NCI-H345 treated with DMSO at 0.1 percent for 48 hours (cell line): ENCODE measurements at regions not wholly inside any gene's neighbourhood (a gene's known extent, or its start where the extent isn't known, plus 50 kb on each side); places are given as distances from the start of the nearest gene placed in this dataset.

Experiments
- DNase-seq: peaks from one replicate; lab custom pipeline; 2025; ENCODE audit not compliant: unreplicated experiment; lab: John Stamatoyannopoulos, UW

DNA sequence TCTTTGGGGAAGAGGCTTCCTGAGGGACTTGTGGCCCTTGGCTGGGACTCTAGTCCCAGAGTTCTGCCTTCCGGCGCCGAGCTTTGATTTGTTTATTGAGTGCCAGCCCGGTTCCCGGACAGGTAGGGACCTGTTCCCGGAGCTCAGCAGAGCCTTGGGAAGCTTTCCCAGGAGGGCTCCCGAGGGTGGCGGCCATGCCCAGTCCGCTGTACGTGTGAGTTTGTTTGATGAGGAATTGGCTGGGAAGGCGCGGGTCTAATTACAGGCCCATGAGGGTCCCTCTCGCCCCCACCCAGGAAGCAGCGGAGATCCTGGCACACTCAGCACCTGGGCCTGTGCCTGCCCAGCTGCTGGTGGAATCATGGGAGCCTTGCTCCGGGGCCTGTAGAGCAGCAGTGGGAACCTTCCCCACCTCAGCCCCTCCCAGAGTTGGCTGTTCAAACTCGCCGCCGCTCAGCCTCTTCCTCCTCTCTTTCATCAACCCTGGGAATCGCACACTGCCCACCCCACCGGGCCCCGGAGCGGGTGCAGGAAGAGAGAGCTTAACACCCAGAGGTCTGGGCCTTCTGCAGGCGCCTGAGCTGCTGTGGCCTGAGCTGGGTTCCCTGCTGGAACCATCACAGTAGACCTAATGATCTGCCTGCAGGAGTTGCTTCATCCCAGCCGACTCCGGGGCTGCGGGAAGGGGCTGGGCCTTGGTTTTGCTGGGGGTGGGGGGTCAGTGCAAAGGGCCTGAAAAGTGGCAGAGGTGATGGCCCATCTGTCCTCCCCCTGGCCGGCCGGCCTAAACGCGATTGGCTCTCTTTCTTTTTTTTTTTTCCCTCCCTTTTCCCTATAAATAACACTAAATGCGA, 313.7 kb downstream of the SEC14L1 start:
- no peak for DNase-seq

DNA sequence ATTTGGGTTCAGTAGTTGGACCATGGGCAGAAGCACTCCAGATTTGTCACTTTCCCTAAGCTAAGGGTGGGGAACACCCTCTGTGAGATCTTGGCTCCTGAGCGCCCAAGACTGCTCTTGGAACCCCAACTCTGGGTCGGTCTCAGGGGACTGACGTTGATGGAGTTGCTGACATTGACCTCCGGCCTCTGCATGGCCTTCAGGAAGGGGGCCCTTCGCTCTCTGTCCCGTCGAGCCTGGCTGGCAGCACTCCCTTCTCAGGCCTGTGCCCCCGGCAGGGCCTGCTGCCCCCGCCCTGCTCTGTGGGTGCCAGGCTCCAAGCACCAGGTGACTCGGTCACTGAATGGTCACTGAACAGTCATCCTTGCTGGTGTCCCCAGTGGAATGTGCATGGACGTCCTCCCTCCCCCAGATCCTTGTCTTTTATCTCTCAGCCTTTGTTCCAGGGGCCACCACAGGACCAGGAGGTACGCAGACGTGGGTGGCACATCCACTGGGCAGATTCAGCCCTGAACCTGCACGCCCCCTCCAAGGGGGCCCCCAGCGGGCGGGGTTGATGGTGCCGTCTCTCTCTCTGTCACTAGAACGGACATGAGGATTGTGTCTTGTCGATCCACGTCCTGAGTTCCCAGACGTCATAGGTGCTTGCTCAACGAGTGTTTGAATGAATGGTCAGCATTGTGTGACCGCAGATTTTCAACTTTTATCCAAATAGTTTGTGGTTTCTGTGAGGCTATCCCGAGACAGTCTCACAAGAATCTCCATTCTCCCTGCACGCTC, 314.5 kb downstream of the SEC14L1 start:
- no peak for DNase-seq

DNA sequence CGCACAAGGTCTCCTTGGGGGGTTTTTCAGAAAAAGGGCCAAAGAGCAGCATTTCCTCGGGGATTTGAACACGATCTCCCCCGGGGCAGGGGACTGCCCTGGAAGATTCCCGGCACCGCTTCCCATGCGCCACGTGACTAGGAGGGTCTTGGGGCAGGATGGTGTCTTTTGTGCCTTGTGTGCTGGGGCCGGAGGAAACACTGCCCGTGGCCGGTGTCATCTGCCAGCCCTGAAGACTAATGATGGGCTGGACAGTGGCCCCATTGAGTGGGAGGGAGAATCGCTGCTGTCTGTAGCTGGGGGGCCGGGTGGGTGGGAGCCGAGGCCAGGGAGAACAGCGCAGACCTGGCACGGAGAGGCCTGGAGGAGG, 315.1 kb downstream of the SEC14L1 start:
- DNase-seq: no peak

DNA sequence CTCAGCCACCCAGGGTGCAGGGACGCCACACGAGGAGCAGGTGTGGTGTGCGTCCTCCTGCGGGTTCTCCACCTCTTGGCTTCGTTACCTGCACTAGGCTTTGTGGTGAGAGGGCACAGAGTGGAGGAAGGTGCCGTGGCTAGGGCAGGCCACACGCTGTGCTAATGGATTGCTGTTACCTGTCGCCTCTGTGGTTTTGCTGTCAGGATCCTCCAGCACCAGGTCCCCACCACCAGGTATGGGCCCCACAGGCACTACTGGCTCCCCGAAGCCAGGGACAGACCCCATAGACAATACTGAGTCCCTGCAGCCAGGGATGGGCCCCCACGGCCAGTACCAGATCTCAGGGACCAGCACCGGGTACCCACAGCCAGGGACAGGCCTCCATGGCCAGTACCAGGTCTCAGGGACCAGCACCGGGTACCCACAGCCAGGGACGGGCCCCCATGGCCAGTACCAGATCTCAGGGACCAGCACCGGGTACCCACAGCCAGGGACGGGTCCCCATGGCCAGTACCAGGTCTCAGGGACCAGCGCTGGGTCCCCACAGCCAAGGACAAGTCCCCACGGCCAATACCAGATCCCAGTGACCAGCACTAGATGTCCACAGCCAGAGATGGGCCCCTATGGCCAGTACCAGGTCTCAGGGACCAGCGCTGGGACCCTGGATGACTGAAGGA, 315.6 kb downstream of the SEC14L1 start:
- no peak for DNase-seq

DNA sequence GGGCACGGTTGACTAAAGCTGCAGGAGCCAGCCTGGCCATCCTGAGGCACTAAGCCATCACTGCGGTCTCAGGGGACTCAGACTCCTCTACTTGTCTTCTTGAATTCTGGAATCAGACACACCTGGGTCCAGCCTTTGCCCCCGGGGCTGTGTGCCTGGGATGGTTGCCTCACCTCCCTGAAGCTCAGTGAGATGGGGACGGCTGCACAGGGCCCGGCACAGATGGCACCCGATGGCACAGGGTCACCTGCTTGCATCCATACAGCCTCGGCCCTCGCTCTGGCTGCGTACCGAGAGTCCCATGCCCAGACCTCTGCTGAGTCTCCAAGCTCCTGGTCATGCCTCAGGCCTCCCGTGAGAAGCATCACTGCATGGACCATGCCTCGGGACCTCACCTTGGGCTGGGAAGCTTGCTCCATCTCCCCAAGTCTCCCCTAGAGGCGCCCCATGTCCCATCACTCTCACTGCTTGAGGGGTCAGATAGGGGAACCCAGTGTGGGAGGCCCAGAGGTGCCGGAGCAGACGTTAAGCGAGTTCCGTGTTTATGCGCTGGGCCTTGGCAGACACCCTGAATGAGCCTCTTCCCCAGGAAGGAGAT, 316.3 kb downstream of the SEC14L1 start:
- DNase-seq: no peak

DNA sequence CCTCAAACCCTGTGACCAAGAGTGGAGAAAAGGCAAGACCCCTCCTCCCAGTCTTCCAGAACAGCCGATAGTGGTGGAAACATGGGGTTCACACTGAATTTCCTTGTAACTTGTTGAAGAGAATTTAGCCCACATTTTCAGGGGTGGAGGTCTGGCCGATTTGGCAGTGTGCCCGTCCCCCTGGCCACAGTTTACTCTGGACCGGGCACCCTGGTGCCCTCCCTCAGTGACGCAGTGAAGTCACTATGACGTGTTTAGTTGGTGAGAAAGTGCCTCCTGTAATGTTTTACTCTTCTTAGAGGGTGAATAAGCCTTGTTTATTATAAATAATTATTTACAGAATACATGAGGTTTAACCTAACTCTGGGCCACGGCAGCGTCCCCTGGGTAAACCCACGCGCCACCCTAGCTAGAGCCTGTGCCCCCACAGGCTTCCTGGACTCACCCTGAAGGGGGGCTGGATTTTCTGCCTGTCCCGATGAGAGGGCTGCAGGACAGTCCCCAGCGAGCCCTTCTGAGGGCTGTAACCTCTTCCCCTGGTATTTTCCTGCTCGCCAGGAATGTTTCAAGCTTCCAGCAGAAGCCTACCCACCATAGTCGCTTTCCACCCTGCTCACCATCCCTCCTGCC, 316.9 kb downstream of the SEC14L1 start:
- DNase-seq: no peak

DNA sequence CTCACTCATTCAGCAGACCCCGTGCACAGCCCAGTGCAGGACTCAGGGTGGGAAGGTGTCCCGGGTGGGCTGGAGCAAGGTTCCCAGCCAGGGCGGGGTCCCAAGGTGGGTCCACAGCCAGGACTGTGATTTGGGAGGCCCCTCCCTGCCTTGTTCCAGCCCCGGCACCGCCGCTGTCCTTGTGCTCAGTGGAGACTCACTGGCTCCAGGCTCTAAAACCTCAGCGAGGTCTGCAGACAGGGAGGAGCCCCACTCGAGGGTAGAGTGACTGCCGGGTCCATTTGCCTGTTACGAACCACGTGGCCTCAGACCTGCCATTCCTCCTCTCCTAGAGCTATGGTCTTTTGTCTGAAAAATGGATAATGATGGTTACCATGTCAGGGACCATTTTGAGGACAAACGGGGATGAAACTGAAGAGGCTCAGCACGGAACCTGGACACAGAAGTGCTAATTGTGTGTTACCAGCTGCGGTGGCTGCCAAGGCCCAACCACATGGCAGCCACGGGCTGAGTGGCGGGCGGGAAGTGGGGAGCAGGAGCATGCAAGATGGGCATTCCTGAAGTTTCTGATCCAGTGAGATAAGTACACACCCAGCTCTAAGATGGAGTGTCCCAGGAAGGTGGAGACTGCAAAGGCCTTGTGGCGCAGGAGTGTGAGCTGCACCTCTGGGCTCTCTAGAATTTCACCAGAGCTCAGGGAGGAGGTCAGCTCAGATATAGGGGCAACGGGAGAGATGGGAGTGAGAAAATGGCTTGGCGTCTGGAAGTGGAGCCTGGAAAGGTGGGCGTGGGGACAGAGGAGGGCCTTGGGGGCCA, 317.6 kb downstream of the SEC14L1 start:
- no peak for DNase-seq

DNA sequence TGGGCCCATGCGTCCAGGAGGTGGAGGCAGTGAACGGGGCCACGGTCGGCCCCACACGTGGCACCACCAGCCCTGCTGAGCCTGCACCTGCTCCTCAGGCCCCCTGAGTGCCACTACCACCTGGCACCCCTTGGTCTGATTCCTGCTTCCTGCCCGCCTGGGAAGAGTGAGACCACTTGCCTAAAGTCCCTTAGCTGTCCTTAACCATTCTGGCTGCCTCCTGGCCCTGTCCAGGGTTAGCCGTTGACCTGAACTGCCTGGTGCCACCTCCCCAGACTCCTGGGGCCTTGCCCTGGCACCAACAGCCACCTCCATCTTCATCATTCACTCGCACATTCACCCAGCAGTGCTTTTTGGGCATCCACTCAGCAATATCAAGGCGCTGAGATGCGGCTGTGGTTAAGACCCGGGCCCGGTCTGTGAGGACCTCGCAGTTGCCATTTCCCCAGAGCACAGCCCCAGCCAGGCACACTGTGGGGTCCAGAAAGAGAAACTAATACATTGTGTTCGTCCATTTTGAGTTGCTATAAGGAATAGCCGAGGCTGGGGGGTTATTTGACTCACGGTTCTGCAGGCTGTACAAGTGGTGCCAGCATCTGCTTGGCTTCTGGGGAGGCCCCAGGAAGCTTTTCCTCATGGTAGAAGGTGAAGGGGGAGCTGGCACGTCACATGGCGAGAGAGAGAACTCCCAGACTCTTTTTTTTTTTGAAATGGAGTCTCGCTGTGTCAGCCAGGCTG, 318.4 kb downstream of the SEC14L1 start:
- DNase-seq: no peak

DNA sequence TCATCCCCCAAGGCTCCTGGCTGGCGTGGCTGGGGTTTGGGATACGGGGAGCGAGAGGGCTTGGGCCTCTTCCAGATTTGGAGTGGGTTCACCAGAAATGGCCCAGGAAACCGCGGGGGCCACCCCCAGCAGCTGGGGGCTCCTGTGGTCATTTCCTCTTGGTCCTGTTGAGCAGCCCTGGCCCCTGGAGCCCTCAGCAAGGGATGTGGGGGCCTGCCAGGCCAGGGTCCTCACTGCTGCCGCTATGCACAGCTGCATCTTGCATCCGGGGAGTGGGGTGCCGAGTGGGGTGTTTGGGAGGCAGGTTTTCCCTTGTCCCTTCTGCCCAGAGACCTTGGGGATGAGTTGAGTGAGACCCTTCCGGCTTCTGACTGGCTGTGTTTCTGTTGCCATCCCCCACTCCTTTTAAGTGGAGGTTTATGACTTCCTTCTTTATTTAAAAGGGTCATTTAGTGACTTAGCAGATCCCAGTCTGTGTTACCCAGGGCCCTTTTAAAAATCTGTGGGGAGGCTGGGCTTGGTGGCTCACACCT, 319.8 kb downstream of the SEC14L1 start:
- DNase-seq: no peak

DNA sequence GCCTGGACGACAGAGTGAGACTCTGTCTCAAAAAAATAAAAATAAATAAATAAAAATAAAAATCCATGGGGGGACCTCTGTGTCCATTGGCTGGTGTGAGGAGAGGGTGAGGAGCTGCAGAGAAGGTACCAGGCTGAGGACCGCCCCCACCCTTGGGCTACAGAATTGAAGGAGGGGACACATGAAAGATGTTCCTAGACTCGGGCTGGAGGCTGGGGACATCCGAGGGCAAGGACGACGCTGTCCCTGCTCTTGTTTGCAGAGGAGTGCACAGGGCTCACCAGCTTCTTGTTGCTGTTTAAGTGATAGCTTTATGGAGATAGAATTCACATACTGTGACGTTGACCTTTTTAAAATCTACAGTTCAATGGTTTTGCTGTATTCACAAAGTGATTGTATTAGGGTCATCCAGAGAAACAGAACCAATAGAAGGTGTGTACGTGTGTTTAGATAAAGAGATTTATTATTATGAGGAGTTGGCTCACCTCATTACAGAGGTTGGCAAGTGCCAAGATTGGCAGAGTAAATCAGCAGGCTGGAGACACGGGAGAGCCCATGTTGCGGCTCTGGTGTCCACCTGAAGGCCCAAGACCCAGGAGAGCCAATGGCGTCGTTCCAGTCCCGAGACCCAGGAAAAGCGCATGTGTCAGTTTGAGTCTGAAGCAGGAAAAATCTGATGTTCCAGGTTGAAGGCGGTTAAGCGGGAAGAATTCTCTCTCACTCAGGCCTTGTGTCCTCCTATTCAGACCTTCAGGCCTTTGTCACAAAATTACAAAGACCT, 320.7 kb downstream of the SEC14L1 start:
- DNase-seq: no peak

DNA sequence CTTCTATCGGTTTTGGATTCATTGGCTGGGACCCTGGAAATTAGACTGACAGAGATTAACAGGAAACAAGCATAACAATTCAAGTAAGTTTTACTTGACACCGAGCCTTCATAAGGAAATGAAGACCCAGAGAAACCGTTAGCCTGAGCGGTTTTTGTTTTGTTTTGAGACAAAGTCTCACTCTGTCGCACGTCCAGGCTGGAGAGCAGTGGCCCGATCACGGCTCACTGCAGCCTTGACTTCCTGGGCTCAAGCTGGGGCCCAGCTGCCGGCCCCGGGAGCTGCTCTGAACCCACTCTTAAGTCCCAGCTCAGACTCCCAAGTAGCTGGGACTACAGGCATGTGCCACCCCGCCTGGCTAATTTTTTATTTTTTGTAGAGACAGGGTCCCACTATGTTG, 321.3 kb downstream of the SEC14L1 start:
- no peak for DNase-seq

DNA sequence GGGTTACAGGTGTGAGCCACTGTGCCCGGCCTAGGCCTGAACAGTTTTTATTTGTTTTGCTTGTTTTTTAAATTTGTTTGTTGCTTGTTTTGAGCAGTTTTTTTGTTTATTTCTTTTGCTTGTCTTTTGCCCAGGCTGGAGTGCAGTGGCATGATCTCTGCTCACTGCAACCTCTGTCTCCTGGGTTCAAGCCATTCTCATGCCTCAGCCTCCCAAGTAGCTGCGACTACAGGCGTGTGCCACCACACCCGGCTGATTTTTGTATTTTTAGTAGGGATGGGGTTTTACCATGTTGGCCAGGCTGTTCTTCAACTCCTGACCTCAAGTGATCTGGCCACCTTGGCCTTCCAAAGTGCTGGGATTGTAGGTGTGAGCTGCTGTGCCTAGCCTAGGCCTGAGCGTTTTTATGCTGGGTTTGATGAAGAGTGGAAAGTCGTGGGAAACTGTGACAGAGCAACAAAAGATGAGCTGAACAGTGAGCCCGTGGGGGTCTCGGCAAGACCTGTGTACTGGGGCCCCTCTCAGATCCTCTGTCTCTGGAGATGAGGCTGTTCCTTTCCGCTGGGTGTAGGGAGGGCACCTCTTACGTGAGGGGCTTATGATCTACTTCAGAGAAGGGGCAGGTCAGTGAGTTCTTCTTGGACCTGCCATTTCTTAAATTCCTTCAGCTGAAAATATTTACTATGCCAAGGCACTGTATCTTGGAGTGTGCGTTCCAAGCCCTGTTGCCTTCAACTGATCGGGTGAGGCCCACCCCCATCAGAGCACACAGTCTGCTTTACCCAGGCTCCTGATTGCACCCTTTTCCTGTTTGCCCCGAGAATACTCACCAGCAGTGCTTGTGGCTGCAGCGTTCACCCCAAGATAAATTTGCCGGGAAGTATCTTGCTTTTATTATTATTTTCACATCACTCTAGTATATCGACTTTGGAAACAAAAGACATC, 322.1 kb downstream of the SEC14L1 start:
- no peak for DNase-seq

DNA sequence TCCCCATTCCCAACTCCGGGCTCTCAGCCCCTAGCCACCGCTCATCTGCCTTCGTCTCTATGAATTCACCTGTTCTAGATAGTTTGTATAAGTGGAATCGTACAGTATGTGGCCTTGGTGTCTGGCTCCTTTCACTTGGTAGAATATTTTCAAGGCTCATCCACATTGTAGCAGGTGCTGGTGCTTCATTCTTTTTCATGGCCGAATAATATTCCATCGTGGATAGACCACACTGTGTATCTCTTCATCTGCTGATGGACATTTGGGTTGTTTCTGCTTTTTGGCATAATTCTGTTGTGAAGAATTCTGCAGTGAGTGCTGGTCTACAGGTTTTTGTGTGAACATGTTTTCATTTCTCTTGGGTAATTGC, 324.2 kb downstream of the SEC14L1 start:
- DNase-seq: no peak

DNA sequence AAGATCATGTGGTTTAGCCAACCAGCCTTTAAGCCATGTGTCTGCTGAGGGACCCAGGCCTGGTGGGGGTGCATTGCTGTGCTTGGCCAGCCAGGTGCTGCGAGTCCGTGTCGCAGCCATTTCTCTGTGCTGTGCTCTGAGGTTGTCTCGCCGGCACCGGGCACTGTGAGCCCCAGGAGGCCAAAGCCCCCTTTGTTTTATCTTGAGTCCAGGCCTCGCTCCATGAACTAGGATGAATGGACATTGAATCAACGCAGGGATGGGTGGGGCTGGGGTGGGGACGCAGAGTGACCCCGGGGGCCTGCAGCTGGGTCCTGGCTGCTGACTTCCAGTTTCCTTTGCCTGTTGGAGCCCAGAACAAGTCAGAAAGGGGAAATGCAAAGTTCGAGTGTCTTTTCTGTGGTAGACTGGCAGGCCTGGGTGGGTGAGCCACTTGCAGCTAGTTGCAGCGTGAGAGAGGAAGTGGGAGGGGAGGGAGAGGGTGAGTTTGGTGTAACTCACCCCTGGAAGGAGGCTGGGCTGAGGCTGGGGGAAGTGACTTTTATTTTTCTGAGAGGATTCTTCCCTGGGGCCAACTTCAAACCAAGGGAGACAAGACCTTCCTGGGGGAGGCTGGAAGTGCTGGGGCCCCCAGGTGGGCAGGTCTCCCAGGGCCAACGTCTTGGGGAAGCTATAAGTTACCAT, 324.7 kb downstream of the SEC14L1 start:
- DNase-seq: no peak

DNA sequence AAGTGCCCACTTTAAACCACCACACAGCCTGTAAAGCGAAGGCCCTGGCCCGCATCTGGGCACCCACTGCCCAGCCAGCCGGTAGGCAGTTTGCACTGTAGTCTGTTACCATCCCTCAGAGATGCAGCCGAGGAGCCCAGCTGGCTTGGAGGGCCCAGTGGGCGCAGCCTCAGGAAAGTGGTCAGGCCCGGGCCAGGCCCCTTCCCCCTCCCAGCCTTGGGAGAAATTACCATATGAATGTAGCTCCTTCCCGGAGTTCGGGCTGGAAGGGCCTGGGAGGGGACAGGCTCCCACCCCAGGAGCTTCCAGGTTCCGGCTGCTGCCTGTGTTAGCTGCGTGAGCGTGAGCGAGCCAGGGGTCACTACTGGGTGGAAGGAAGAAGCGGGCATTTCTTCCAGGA, 325.4 kb downstream of the SEC14L1 start:
- no peak for DNase-seq

DNA sequence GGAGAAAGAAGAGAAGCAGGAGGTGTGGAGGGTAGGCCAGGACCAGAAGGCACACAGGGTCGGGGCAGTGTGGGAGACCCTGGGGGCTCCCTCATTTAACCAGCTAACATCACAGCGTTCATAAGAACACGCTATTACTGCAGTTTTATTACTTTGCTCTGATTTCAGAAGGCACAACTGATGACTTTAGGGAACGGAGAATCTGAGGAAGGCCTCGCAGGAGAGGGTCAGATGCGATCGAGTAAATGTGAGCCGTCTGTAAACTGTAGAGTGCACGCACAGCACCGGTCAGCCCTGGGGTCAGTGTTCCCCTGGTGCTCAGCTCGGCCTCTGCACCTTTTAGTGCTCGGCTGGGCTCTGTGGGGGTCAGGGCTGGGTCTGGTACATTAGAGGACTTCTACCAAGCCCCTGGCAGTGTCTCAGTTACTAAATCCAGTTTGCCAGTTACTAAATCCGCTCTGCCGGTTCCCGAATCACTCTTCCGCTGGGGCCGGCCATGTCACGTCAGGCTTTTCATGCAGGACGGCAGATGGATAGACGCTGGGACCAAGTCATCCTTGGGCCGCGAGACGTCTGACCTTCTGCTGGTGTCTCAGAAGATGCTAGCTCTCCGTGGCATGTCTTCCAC, 325.9 kb downstream of the SEC14L1 start:
- DNase-seq: no peak
